Activated T-helper 2 cell treated with anti-CD3 and anti-CD28 coated beads, Interferon-gamma antibody, Interleukin-2, Interleukin-4, amounts not matched to agents 10 μg/mL and 5 μg/mL and 100 μg/mL, durations not matched to agents 14 hours and 24 hours and 36 hours (primary cell): ENCODE measurements at regions not wholly inside any gene's neighbourhood (a gene's known extent, or its start where the extent isn't known, plus 50 kb on each side); places are given as distances from the start of the nearest gene placed in this dataset.

Experiments
- DNase-seq: peaks from one replicate; pipeline ENCODE4 v3.0.0; 2021; ENCODE audit warnings: low spot score
- H3K27ac Mint-ChIP-seq: one replicate; pipeline ENCODE4 v1.8.0; 2021; ENCODE audit warnings: mixed read lengths
- H3K27me3 Mint-ChIP-seq: one replicate; pipeline ENCODE4 v1.8.0; 2021; ENCODE audit warnings: low read depth, mixed read lengths
- H3K36me3 Mint-ChIP-seq: one replicate; pipeline ENCODE4 v1.8.0; 2021; ENCODE audit warnings: low read depth, mixed read lengths
- H3K4me1 Mint-ChIP-seq: one replicate; pipeline ENCODE4 v1.8.0; 2021; ENCODE audit warnings: low read depth, mixed read lengths
- H3K4me3 Mint-ChIP-seq: one replicate; pipeline ENCODE4 v1.8.0; 2021; ENCODE audit warnings: low read depth, mild to moderate bottlenecking, moderate library complexity, mixed read lengths
- H3K9me3 Mint-ChIP-seq: one replicate; pipeline ENCODE4 v1.8.0; 2021; ENCODE audit warnings: mixed read lengths
- intact Hi-C: fragments of 100-400 bp; cut with micrococcal nuclease; formaldehyde crosslinking; loops from one replicate; pipeline ENCODE4 v1.15.1; 2023

DNA sequence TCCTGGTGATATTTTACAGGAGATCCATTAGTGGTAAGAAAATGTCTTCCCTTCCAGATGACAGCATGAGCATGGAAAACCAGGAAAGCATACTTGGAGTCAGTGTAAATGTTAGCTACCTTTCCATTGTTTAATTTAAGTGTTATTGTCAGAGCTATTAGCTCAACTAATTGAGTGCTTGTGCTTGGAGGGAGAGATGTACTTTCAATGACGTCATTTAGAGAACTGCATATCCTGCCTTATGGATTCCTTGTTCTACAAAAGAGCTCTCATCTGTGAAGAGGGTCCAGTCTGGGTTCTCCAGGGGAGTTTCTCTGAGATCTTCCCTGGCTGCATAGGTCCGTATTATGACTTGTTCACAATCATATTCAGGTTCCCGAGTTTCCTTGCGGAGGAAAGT is 687.2 kb downstream of the TBL1XR1 start:
- Mint-ChIP-seq H3K27ac (no peak overlapping the region), H3K27me3 (no peaks in the 10 kb centered on the region), H3K4me1 (no peaks in the 10 kb centered on the region), H3K9me3 (peaks cover 27% of the 10 kb centered on the region), H3K4me3 (no peak overlapping the region), H3K36me3 (no peaks in the 10 kb centered on the region)
- intact Hi-C loops, result no loop called here
- DNase-seq, result no peak

DNA sequence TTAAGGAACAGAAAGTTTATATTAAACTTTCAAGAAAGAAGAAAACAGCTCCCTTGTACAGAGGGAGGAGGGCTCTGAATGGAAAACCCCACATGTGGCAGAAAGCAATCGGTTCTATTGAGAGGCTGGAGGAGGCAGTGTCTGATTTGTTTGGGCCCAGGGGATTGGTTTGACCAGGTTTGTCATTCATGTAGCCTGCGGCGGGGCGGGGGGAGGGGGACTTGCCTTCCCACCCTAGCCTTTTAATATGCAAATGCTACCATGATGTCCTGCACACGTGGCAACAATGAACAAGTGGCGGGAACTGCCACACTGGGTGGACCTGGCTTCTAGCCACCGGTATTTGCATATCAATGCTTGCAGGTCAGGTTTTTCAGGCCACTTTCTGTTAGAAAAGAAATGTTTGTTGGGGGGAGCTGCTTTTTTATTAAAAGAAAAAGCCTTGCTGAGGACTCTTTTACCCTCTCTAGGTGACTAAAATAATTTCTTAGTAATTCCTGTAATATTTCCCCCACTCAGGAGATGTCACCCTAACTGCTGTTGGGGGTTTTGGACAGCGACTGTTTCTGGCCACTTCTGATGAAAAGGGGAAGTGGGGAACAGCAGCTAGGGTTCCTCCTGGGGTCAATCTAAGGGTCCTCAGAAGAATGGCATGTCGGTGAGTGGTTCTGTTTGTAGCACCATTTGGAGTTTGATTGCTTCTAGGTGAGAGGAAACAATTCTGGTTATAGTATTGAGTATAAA is 691.2 kb downstream of the TBL1XR1 start:
- no peaks in the 10 kb centered on the region for H3K4me1 Mint-ChIP-seq
- no peak overlapping the region for H3K4me3 Mint-ChIP-seq
- DNase-seq, result no peak
- H3K27ac Mint-ChIP-seq, result no peak overlapping the region
- H3K27me3 Mint-ChIP-seq, result no peaks in the 10 kb centered on the region
- H3K36me3 Mint-ChIP-seq, result no peaks in the 10 kb centered on the region
- no peaks in the 10 kb centered on the region for H3K9me3 Mint-ChIP-seq
- intact Hi-C loops, result no loop called here

DNA sequence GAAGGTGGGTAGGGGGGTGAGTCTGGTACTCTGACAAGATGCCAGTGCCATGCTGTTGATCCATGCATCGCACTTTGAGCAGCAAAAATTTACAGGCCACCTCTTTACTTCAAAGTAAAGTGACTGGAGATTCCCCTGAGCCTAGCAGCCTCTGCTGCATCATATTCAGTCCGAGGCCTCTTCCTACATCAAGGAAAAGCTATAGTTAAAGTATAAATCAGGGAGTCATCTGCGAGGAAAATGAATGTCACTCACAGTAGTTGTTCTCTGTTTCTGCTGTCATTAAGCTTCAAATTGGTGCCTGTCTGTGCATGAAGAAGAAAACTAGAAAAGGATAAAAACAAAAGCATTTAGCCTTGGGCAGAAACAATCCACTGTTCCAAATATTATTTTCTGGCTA is 706.2 kb downstream of the TBL1XR1 start:
- Mint-ChIP-seq H3K27ac (no peak overlapping the region), H3K9me3 (no peaks in the 10 kb centered on the region), H3K4me3 (no peak overlapping the region), H3K4me1 (no peaks in the 10 kb centered on the region), H3K36me3 (no peaks in the 10 kb centered on the region), H3K27me3 (no peaks in the 10 kb centered on the region)
- intact Hi-C loops, result no loop called here
- DNase-seq, result no peak

DNA sequence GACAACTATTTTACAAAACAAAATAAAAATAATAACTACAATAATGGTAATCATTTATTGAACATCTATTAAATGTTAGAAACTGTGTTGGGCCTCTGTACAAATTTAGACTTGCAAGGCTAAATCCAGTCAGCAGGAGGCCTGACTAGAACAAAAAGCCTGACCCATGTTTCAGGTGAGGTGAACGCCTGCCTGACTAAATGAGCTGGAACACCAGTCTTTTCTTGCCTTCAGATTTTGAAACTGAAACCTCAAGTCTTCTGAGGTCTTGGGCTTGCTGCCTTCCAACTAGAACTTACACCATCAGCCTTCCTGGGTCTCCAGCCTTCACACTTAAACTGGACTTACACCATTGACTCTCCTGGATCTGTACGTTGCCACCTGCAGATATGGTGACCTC is 706.9 kb downstream of the TBL1XR1 start:
- Mint-ChIP-seq H3K36me3 (no peaks in the 10 kb centered on the region), H3K9me3 (no peaks in the 10 kb centered on the region), H3K27me3 (no peaks in the 10 kb centered on the region)

DNA sequence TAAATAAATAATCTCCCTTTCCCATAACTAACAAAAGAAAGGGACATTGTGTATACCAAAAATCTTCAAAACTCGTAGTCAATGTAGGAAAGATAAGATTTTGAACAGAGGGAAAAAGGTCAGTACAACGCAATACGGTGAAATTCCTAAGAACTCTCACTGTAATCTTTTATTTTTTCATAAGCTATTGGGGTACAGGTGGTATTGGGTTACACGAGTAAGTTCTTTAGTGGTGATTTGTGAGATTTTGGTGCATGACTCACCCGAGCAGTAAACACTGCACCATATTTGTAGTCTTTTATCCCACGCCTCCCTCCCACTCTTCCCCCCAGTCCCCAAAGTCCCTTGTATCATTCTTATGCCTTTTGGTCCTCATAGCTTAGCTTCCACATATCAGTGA is 718.0 kb downstream of the TBL1XR1 start:
- H3K9me3 Mint-ChIP-seq, result peaks cover 5% of the 10 kb centered on the region
- intact Hi-C loops, result no loop called here
- no peaks in the 10 kb centered on the region for H3K36me3 Mint-ChIP-seq
- no peak for DNase-seq
- H3K27ac Mint-ChIP-seq, result no peak overlapping the region
- no peak overlapping the region for H3K4me3 Mint-ChIP-seq
- no peaks in the 10 kb centered on the region for H3K27me3 Mint-ChIP-seq
- H3K4me1 Mint-ChIP-seq, result no peaks in the 10 kb centered on the region

More for the DNA sequence above, 706.9 kb downstream of the TBL1XR1 start:
- Mint-ChIP-seq H3K27ac (no peak overlapping the region), H3K4me1 (no peaks in the 10 kb centered on the region), H3K4me3 (no peak overlapping the region)
- DNase-seq, result no peak
- intact Hi-C loops, result no loop called here

DNA sequence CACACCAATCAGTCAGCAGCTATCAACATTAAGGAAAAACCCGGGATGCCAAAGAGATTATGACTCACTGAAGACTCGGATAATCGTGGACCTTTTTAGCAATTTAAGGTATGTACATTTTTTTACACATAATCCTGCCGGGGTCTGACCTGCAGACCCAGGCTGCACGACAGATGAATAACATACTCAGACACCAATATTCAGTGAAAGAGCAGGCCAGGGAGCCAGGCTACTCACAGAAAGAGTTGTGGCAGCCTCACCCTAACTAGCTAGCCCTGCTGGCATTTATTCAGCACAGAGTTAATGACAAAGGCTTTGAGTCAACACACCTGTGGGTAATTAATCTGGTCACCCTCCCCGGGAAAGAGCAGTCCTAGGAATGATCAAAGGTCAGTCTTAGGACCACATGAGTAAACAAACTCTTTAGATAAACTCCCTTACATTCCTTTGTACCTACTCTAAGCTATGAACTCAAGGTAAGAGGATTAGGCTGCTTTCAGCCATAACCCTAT is 727.5 kb downstream of the TBL1XR1 start:
- no peaks in the 10 kb centered on the region for H3K9me3 Mint-ChIP-seq
- no peaks in the 10 kb centered on the region for H3K4me1 Mint-ChIP-seq
- DNase-seq, result no peak
- H3K4me3 Mint-ChIP-seq, result no peak overlapping the region
- no peak overlapping the region for H3K27ac Mint-ChIP-seq
- intact Hi-C loops, result no loop called here
- H3K36me3 Mint-ChIP-seq, result no peaks in the 10 kb centered on the region
- no peaks in the 10 kb centered on the region for H3K27me3 Mint-ChIP-seq

DNA sequence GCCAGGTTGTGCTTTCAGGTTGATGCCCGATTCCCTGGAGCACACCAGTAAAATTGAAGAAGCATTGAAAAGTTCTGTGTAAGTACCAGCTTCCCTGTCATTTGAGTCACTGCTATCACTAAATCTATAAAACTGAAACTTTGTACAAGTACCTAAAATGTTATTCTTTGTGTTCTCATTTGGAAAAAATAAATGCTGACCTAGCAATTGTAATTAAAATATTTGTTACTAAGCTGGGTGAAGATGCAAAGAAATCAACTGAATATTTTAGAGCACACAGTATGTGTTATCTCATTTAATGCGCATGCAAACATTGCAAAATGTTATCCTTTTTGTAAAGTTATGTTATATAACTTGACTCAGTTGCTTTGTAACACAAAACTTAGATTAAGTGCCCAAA is 733.7 kb downstream of the TBL1XR1 start:
- intact Hi-C loops, result no loop called here
- H3K4me3 Mint-ChIP-seq, result no peak overlapping the region
- H3K27ac Mint-ChIP-seq, result no peak overlapping the region
- no peaks in the 10 kb centered on the region for H3K27me3 Mint-ChIP-seq
- peaks cover 3% of the 10 kb centered on the region for H3K9me3 Mint-ChIP-seq
- DNase-seq, result no peak
- no peaks in the 10 kb centered on the region for H3K36me3 Mint-ChIP-seq
- no peaks in the 10 kb centered on the region for H3K4me1 Mint-ChIP-seq

DNA sequence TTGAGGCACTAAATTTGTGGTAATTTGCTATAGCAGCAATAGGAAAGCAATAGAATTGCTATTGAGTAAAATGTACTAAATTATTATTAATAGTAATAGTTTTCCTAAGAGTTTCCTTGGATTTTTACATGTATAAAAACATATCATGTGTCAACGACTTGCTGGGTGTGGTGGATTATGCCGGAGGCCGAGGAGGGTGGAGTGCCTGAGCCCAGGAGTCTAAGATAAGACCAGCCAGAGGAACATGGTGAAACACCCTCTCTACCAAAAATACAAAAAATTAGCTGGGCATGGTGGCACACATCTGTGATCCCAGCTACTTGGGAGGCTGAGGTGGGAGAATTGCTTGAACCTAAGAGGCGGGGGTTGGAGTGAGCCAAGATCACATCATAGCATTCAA is 749.9 kb downstream of the TBL1XR1 start:
- H3K36me3 Mint-ChIP-seq, result no peaks in the 10 kb centered on the region
- DNase-seq, result no peak
- peaks cover 5% of the 10 kb centered on the region for H3K9me3 Mint-ChIP-seq
- H3K4me3 Mint-ChIP-seq, result no peak overlapping the region
- no peak overlapping the region for H3K27ac Mint-ChIP-seq
- intact Hi-C loops, result no loop called here
- H3K4me1 Mint-ChIP-seq, result no peaks in the 10 kb centered on the region
- H3K27me3 Mint-ChIP-seq, result no peaks in the 10 kb centered on the region

DNA sequence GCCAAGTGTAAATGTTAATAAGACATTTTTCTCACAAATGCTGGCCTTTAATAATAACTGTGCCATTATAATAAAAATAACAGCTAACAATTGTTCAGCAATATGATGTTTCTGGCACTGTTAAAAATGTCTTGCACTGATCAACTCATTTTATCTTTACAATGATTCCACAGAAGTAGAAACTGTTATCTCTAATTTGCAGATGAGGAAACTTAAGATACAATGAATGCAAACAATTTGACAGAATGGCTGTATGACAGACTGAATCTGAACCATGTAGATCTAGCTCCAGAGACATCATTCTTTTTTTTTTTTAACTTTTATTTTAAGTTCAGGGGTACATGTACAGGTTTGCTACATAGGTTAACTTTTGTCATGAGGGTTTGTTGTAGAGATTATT is 755.0 kb downstream of the TBL1XR1 start:
- intact Hi-C loops, result no loop called here
- no peak for DNase-seq

DNA sequence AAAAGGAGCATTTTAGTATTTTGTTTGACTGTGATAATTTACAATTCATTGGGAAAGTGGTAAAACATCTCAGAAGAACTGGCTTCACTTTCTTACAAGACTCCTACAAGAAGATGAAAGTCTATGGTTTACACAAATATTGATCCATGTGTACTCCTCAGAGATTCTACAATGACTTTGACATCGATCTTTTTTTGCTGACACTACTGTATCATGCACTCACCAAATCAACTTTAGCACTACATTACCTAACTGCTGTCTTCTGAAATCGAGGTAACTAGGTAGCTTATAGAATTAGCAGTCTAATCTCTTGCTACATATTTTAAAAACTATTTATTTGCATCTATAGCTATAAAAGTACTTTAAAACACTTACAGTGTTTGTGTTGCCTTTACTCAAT is 757.6 kb downstream of the TBL1XR1 start:
- Mint-ChIP-seq H3K36me3 (no peaks in the 10 kb centered on the region), H3K4me1 (no peaks in the 10 kb centered on the region), H3K27me3 (no peaks in the 10 kb centered on the region), H3K9me3 (no peaks in the 10 kb centered on the region), H3K27ac (no peak overlapping the region), H3K4me3 (no peak overlapping the region)
- intact Hi-C loops, result no loop called here
- DNase-seq, result no peak

More for the DNA sequence above, 755.0 kb downstream of the TBL1XR1 start:
- no peak overlapping the region for H3K4me3 Mint-ChIP-seq
- no peaks in the 10 kb centered on the region for H3K4me1 Mint-ChIP-seq
- H3K9me3 Mint-ChIP-seq, result no peaks in the 10 kb centered on the region
- H3K27me3 Mint-ChIP-seq, result no peaks in the 10 kb centered on the region
- no peaks in the 10 kb centered on the region for H3K36me3 Mint-ChIP-seq
- H3K27ac Mint-ChIP-seq, result no peak overlapping the region

DNA sequence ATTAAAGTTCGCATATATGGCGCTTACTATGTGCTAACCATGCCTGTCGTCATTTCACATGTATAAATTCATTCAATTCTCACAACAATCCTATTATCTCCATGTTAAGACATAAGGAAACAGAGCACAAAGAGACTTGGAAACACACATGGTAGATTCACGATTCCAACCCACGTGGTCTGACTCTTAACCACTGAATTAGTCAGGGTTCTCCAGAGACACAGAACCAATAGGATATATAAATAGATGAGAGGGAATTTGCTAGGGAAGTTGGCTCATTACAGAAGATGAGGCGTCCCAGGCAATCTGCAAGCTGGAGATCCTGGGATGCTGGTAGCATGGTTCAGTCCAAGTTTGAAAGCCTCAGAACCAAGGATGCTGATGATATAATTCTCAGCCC is 765.3 kb downstream of the TBL1XR1 start:
- Mint-ChIP-seq H3K36me3 (no peaks in the 10 kb centered on the region), H3K27ac (no peak overlapping the region)
- intact Hi-C loops, result no loop called here

DNA sequence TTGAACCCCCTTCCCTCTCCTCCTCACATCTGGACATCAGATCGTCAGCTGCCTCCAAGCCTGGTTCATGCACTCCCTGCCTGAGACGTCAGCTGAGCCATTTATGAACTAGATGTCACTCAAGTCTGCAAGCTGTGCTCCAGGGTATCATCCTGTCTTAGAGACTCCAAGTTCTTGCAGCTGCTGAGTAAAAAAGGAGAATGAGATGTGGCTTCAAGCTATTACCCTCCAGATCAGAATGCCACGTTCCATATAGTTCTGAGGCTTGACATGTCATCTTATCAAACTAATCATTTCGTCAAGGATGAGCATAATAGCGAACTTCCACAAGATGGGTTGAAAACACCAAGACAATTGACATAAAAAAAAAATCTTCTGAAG is 766.3 kb downstream of the TBL1XR1 start:
- Mint-ChIP-seq H3K27me3 (no peaks in the 10 kb centered on the region), H3K4me3 (no peak overlapping the region), H3K4me1 (no peaks in the 10 kb centered on the region), H3K9me3 (no peaks in the 10 kb centered on the region), H3K27ac (no peak overlapping the region), H3K36me3 (no peaks in the 10 kb centered on the region)
- DNase-seq, result no peak
- intact Hi-C loops, result no loop called here

More for the DNA sequence above, 765.3 kb downstream of the TBL1XR1 start:
- no peaks in the 10 kb centered on the region for H3K27me3 Mint-ChIP-seq
- H3K4me1 Mint-ChIP-seq, result no peaks in the 10 kb centered on the region
- H3K4me3 Mint-ChIP-seq, result no peak overlapping the region
- no peaks in the 10 kb centered on the region for H3K9me3 Mint-ChIP-seq
- DNase-seq, result no peak

DNA sequence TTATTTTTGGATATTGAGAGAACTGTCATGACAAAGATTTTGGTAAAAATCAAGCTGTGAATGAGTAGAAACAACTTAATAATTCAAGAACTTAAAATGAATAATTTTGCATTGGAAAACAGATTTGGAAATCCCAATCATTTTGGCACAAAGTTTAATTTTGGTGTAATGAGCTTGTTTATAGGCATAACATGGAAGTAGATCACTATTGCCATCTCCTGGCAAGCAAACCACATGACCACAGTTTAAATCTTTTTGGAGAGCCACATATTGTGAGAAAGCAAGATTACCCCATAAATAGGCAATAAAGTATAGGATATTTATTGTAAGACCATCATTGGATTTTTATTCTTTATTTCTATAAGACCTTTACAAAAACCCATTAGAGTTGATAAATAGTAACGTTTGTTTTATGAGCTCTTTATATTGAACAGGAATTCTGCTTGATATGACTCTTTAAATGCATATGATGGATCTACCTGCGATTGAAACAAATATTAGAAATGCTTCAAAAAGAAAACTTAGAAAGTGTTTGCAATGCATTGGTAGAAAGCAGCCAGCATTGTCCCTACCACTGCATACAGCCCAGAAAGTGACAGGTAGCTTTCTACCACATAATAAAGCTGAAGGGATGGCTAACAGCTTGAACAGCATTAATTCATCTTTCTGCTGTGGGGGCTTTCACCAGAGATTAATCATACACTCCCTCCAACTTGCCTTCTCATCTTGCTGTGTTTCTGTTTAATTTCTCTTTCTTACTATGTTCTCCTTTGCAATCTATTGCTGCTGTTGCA is 766.8 kb downstream of the TBL1XR1 start:
- Mint-ChIP-seq H3K27me3 (no peaks in the 10 kb centered on the region), H3K27ac (no peak overlapping the region), H3K36me3 (no peaks in the 10 kb centered on the region), H3K9me3 (no peaks in the 10 kb centered on the region), H3K4me3 (no peak overlapping the region), H3K4me1 (no peaks in the 10 kb centered on the region)
- intact Hi-C loops, result no loop called here
- no peak for DNase-seq
